WI38 (cell line): ENCODE measurements at regions not wholly inside any gene's neighbourhood (a gene's known extent, or its start where the extent isn't known, plus 50 kb on each side); places are given as distances from the start of the nearest gene placed in this dataset.

ENCODE experiments used
- H3K4me3 ChIP-seq: 2 replicates; pipeline ENCODE4 v1.5.1; 2011; ENCODE audit warnings: low read depth, mild to moderate bottlenecking, control low read depth, low read length
- TF ChIP-seq, protein P1 (sequence below): IDR thresholded peaks from 2 replicates; pipeline ENCODE4 v1.5.1; 2012; ENCODE audit warnings: low read depth, mild to moderate bottlenecking, control low read depth, low read length

DNA sequence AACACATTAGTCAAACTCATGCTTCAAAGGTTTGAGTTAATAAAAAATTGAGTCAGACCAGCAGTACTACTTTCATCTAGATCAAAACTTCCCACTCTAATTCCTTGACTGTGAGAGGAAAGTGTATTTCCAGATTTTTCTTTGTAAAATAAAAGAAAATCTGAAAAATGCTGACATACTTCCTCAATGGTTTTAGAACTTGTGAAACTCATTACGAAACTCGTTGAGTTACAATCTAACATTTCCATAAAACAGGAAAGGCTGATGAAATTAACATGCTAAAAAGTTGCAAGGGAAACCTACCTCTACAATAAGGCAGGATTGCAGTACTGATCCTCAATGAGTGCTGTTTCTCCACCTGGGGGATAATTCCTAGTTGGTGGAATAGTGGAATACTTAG, 217.8 kb upstream of the HCCS start:
- H3K4me3 ChIP-seq = no peak overlapping the region
- TF ChIP-seq, protein P1, sequence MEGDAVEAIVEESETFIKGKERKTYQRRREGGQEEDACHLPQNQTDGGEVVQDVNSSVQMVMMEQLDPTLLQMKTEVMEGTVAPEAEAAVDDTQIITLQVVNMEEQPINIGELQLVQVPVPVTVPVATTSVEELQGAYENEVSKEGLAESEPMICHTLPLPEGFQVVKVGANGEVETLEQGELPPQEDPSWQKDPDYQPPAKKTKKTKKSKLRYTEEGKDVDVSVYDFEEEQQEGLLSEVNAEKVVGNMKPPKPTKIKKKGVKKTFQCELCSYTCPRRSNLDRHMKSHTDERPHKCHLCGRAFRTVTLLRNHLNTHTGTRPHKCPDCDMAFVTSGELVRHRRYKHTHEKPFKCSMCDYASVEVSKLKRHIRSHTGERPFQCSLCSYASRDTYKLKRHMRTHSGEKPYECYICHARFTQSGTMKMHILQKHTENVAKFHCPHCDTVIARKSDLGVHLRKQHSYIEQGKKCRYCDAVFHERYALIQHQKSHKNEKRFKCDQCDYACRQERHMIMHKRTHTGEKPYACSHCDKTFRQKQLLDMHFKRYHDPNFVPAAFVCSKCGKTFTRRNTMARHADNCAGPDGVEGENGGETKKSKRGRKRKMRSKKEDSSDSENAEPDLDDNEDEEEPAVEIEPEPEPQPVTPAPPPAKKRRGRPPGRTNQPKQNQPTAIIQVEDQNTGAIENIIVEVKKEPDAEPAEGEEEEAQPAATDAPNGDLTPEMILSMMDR = no peak

DNA sequence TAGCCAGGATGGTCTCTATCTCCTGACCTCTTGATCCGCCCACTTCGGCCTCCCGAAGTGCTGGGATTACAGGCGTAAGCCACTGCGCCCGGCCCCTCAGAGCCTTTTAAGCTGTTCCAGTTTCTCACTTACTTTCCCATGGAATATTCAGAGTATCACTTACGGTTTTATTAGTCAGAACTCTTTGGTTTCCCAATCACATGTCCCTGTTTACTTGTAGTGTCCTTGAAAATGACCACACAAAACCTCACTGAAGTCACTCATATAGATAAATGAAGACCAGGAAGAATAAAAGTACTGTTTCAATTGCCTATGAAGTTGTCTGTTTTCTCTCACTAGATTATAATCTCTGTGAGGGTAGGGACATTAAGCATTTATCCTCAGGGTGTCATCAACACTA, 217.2 kb upstream of the HCCS start:
- H3K4me3 ChIP-seq = no peak overlapping the region
- TF ChIP-seq, protein P1 = no peak

DNA sequence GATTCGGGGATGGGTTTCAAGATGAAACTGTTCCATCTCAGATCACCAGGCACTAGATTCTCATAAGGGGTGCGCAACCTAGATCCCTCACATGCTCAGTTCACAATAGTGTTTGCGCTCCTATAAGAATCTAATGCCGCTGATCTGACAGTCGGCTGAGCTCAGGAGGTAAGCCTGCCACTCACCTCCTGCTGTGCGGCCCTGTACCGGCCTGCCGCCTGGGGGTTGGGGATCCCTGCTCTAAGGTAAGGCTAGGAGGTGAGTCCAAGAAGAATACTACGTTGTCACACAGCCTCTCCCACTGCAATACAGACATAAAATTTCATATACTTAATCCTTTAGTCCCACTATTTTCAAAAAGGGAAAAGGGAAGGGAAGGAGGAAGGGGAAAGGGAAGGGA, 213.4 kb upstream of the HCCS start:
- TF ChIP-seq, protein P1 = no peak
- H3K4me3 ChIP-seq = no peak overlapping the region

DNA sequence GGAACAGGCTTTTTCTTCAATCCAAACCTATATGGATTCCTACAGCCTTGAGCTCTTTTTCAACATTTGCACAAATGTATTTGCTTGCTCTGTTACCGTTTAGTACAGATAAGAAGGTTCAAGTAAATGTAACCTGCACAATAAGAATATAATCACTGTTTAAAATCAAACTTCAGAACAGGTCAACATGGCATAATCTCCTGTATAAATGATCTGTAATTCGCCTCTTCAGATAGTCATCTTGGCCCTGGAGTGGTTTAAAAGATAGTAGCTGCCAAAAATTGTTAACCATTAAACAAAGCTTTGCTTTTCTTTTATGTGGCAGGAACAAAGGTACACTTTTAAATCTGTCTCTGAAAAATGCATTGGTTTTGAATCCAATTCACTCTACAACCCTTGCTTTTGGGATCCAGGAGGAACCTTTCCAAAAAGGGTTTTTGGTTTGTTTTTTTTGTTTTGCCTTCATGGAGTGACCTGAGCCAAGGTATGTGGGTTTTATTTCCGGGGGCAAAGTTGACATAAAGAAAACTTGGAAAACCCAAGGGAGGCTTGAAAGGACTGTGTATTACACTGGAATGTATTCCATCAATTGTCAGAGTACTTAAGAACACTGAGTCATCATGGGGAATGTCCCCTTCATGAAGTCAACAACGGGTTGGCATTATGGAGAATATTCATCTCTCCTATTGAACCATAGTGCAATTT, 210.4 kb upstream of the HCCS start:
- no peak overlapping the region for H3K4me3 ChIP-seq
- TF ChIP-seq, protein P1 = no peak

DNA sequence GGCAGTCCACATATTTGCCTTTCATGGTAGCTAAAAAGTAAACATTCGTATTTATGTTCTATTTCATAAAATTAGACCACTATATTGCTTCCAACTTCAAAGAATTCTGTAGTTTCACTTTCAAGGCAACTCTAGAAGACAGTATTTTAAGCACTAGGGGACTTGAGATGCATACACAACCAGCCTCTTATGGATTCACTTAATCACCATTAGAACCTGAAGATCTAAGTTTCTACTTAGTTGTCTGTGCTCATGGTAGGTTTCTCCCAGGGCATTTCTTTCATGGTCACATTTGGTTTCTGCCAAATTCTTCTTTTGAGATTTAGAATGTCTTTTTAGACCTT, 209.9 kb upstream of the HCCS start:
- TF ChIP-seq, protein P1 = no peak
- no peak overlapping the region for H3K4me3 ChIP-seq

DNA sequence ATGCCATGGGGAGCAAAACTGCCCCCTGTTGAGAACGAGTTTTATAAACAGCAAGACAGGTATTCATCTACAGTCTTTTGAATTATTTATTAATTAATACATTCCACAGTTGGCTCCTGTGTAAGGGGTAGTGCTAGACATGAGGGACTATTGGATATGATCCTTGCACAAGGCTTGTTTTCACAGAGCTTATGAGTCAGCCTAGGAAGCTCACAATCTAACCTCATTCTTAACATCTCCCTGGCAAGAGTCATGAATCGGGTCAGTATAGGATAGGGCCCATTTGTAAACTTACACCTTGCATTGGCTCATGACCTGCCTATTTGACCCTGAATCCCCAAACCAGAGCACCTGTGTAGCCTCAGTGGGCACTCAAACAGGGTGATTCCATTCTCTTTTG, 209.1 kb upstream of the HCCS start:
- TF ChIP-seq, protein P1 = no peak
- H3K4me3 ChIP-seq = no peak overlapping the region

DNA sequence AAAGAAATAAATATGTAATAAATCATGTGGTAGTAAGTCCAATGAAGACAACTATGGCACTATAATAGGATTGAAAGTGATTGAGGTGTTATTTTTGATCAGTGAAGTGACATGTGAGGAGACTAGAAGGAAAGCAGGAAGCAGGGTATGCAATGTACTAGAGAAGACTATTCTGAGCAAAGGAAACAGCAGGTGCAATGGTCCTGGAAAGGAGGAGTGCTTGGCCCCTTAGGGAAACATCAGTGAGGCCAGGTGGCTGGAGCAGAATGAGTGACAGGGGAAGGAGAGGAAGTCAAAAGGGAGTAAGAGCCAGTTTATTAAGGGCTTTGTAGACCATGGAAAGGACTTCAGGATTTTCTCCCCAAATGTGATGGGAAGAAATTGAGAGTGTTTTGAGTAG, 207.6 kb upstream of the HCCS start:
- TF ChIP-seq, protein P1 = no peak
- H3K4me3 ChIP-seq = no peak overlapping the region
